ENCODE measurements at regions not wholly inside any gene's neighbourhood (a gene's known extent, or its start where the extent isn't known, plus 50 kb on each side); places are given as distances from the start of the nearest gene placed in this dataset.
"Not testable (repeated sequence)": the region's sequence is repeated elsewhere in the genome, so short reads cannot be mapped to it uniquely, and the experiment has no call there.

DNA sequence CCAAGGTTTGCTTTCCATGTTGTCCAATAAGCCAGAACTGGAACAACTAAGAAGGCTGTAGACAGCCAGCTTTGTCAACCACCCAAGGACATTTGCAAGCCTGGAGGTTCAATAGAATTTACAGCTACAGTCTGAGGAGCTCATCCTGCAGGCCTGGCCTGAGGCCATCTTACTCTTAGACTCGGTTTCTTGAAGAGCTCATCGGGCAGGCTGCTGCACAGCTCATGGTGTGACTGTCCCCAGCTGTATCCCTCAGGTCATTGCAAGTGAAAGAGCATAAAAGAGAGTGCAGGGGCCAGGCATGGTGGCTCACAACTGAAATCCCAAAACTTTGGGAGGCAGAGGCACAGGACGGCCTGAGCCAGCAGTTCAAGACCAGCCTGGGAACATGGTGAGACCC lies 96.9 kb upstream of the FOXQ1 start:
- Histone ChIP-seq H3K9ac (ENCODE audit: insufficient read depth, low read length, poor library complexity, severe bottlenecking) (no peak overlapping the region), H3K9me3 (replicated peaks in 1 of 2; ENCODE audit: control insufficient read depth in 1 of 2, insufficient read depth in 1 of 2, low read length in 2 of 2) (no peaks in the 10 kb centered on the region), H4K20me1 (ENCODE audit: insufficient read depth, low read length) (no peaks in the 10 kb centered on the region), H3K36me3 (replicated peaks in 1 of 2; ENCODE audit: control insufficient read depth in 1 of 2, insufficient read depth in 2 of 2, low read length in 2 of 2) (no peaks in the 10 kb centered on the region), H2AFZ (ENCODE audit: insufficient read depth, low read depth, low read length, poor library complexity, severe bottlenecking) (no peak overlapping the region), H3K4me1 (ENCODE audit: control insufficient read depth in 1 of 2, insufficient read depth in 2 of 2, low read length in 2 of 2) (no peaks in the 10 kb centered on the region), H3K27me3 (ENCODE audit: control insufficient read depth in 2 of 2, insufficient read depth in 2 of 2, low read length in 2 of 2) (peaks cover 0 to 6% of the 10 kb centered on the region in 2 donors), H3K4me3 (replicated peaks in 1 of 3; ENCODE audit: low read depth in 2 of 3, low read length in 3 of 3) (no peak overlapping the region), H3K4me2 (replicated peaks; ENCODE audit: extremely low read depth, low read length, poor library complexity, severe bottlenecking) (no peak overlapping the region), H3K27ac (ENCODE audit: low read depth in 1 of 2, low read length in 2 of 2) (no peak overlapping the region), H3K79me2 (ENCODE audit: insufficient read depth, low read length) (no peaks in the 10 kb centered on the region)
- WGBS (ENCODE audit: insufficient coverage), result 85% methylated on average over 3 of the region's 3 CpGs
- Mint-ChIP-seq H3K27ac (no peak overlapping the region), H3K9me3 (peaks cover 0 to 3% (median 0%) of the 10 kb centered on the region in 7 donors), H3K36me3 (no peaks in the 10 kb centered on the region), H3K4me3 (no peak overlapping the region), H3K27me3 (ENCODE audit: low read depth in 3 of 3) (peaks cover 5 to 6% (median 5%) of the 10 kb centered on the region in 3 donors), H3K4me1 (no peaks in the 10 kb centered on the region)
- intact Hi-C loops (cut with micrococcal nuclease), result no loop called here
- DNase-seq, result no peak
- TF ChIP-seq, protein P1, sequence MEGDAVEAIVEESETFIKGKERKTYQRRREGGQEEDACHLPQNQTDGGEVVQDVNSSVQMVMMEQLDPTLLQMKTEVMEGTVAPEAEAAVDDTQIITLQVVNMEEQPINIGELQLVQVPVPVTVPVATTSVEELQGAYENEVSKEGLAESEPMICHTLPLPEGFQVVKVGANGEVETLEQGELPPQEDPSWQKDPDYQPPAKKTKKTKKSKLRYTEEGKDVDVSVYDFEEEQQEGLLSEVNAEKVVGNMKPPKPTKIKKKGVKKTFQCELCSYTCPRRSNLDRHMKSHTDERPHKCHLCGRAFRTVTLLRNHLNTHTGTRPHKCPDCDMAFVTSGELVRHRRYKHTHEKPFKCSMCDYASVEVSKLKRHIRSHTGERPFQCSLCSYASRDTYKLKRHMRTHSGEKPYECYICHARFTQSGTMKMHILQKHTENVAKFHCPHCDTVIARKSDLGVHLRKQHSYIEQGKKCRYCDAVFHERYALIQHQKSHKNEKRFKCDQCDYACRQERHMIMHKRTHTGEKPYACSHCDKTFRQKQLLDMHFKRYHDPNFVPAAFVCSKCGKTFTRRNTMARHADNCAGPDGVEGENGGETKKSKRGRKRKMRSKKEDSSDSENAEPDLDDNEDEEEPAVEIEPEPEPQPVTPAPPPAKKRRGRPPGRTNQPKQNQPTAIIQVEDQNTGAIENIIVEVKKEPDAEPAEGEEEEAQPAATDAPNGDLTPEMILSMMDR (IDR thresholded peaks at IDR 0.05), result no peak

DNA sequence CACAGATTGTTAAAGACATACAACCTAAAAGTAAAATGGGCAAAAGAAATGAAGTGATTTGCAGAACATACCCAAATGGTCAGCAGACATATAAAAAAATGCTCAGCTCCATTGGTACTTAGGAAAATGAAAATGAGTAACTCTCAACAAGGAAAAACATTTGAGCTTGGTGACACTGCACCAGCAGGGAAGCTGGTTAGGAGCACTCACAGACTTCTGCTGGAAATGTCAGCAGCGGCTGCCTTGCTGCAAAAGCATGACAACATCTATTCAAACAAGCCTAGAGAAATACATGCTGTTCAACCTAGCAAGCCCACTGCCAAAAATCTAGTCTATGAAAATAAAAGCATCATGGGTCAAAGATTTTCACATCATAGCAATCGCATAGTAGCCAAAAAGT lies 99.0 kb upstream of the FOXQ1 start:
- Mint-ChIP-seq H3K27me3 (ENCODE audit: low read depth in 3 of 3) (peaks cover 5 to 6% (median 5%) of the 10 kb centered on the region in 3 donors), H3K36me3 (no peaks in the 10 kb centered on the region), H3K4me1 (no peaks in the 10 kb centered on the region), H3K9me3 (peaks cover 0 to 4% (median 2%) of the 10 kb centered on the region in 7 donors), H3K27ac (no peak overlapping the region), H3K4me3 (no peak overlapping the region)
- no peak overlapping the region for H3K27ac ChIP-seq (ENCODE audit: low read depth in 1 of 2, low read length in 2 of 2)
- no peaks in the 10 kb centered on the region for H3K4me1 ChIP-seq (ENCODE audit: control insufficient read depth in 1 of 2, insufficient read depth in 2 of 2, low read length in 2 of 2)
- WGBS (ENCODE audit: insufficient coverage), result 67% methylated on average over 1 of the region's 2 CpGs
- no peaks in the 10 kb centered on the region for H3K36me3 ChIP-seq (replicated peaks in 1 of 2; ENCODE audit: control insufficient read depth in 1 of 2, insufficient read depth in 2 of 2, low read length in 2 of 2)
- no peaks in the 10 kb centered on the region for H4K20me1 ChIP-seq (ENCODE audit: insufficient read depth, low read length)
- TF ChIP-seq, protein P1 (IDR thresholded peaks at IDR 0.05), result no peak
- H3K9me3 ChIP-seq (replicated peaks in 1 of 2; ENCODE audit: control insufficient read depth in 1 of 2, insufficient read depth in 1 of 2, low read length in 2 of 2), result no peaks in the 10 kb centered on the region
- H3K4me2 ChIP-seq (replicated peaks; ENCODE audit: extremely low read depth, low read length, poor library complexity, severe bottlenecking), result no peak overlapping the region
- H2AFZ ChIP-seq (ENCODE audit: insufficient read depth, low read depth, low read length, poor library complexity, severe bottlenecking), result no peak overlapping the region
- H3K4me3 ChIP-seq (replicated peaks in 1 of 3; ENCODE audit: low read depth in 2 of 3, low read length in 3 of 3), result no peak overlapping the region
- no peak overlapping the region for H3K9ac ChIP-seq (ENCODE audit: insufficient read depth, low read length, poor library complexity, severe bottlenecking)
- peaks cover 0 to 6% of the 10 kb centered on the region in 2 donors for H3K27me3 ChIP-seq (ENCODE audit: control insufficient read depth in 2 of 2, insufficient read depth in 2 of 2, low read length in 2 of 2)
- intact Hi-C loops (cut with micrococcal nuclease), result no loop called here
- DNase-seq, result no peak
- H3K79me2 ChIP-seq (ENCODE audit: insufficient read depth, low read length), result no peaks in the 10 kb centered on the region

DNA sequence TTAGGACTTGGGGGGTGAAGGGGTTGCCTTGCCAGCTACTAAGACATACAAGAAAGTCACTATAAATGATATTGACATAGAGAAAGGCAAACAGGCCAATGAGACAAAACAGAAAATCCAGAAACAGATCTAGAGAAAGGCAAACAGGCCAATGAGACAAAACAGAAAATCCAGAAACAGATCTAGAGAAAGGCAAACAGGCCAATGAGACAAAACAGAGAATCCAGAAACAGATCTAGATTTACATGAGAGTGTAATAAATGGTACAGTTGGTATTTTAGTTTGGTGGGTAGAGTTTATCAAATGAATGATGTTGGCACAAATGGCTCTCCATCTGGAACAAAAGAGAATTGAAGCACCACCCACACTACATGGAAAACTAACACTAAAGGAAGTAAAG lies 99.8 kb upstream of the FOXQ1 start:
- not testable (repeated sequence) for H3K27me3 ChIP-seq (ENCODE audit: control insufficient read depth in 2 of 2, insufficient read depth in 2 of 2, low read length in 2 of 2); H3K27me3 Mint-ChIP-seq (ENCODE audit: low read depth in 3 of 3); H3K9me3 ChIP-seq (replicated peaks in 1 of 2; ENCODE audit: control insufficient read depth in 1 of 2, insufficient read depth in 1 of 2, low read length in 2 of 2)

DNA sequence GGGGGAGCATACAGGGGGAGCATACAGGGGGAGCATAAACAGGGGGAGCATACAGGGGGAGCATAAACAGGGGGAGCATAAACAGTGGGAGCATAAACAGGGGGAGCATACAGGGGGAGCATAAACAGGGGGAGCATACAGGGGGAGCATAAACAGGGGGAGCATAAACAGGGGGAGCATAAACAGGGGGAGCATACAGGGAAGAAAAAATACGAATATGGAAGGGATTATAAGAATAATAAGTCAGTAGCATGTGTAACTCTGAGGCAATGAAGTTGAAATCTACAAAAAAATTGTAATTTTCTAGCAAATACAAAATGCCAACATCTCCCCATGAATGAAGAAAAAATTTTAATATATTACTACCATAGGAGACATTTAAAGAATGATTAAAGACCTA lies 101.3 kb upstream of the FOXQ1 start:
- intact Hi-C loops (cut with micrococcal nuclease); H3K9me3 Mint-ChIP-seq; H3K9ac ChIP-seq (ENCODE audit: insufficient read depth, low read length, poor library complexity, severe bottlenecking); H3K9me3 ChIP-seq (replicated peaks in 1 of 2; ENCODE audit: control insufficient read depth in 1 of 2, insufficient read depth in 1 of 2, low read length in 2 of 2); H3K36me3 ChIP-seq (replicated peaks in 1 of 2; ENCODE audit: control insufficient read depth in 1 of 2, insufficient read depth in 2 of 2, low read length in 2 of 2); H3K4me1 Mint-ChIP-seq; H2AFZ ChIP-seq (ENCODE audit: insufficient read depth, low read depth, low read length, poor library complexity, severe bottlenecking); DNase-seq; H3K4me1 ChIP-seq (ENCODE audit: control insufficient read depth in 1 of 2, insufficient read depth in 2 of 2, low read length in 2 of 2); H3K4me3 ChIP-seq (replicated peaks in 1 of 3; ENCODE audit: low read depth in 2 of 3, low read length in 3 of 3); H3K27me3 Mint-ChIP-seq (ENCODE audit: low read depth in 3 of 3); H3K27me3 ChIP-seq (ENCODE audit: control insufficient read depth in 2 of 2, insufficient read depth in 2 of 2, low read length in 2 of 2); H4K20me1 ChIP-seq (ENCODE audit: insufficient read depth, low read length); H3K36me3 Mint-ChIP-seq; H3K4me3 Mint-ChIP-seq; H3K79me2 ChIP-seq (ENCODE audit: insufficient read depth, low read length); H3K4me2 ChIP-seq (replicated peaks; ENCODE audit: extremely low read depth, low read length, poor library complexity, severe bottlenecking); H3K27ac ChIP-seq (ENCODE audit: low read depth in 1 of 2, low read length in 2 of 2); H3K27ac Mint-ChIP-seq: not testable (repeated sequence)
- no CpG with 5 or more reads among the region's 1 CpG for WGBS (ENCODE audit: insufficient coverage)

More for the DNA sequence above, 99.8 kb upstream of the FOXQ1 start:
- H2AFZ ChIP-seq (ENCODE audit: insufficient read depth, low read depth, low read length, poor library complexity, severe bottlenecking); H3K4me1 Mint-ChIP-seq; H3K4me3 ChIP-seq (replicated peaks in 1 of 3; ENCODE audit: low read depth in 2 of 3, low read length in 3 of 3); H3K79me2 ChIP-seq (ENCODE audit: insufficient read depth, low read length); DNase-seq; H3K36me3 Mint-ChIP-seq; intact Hi-C loops (cut with micrococcal nuclease); H3K4me2 ChIP-seq (replicated peaks; ENCODE audit: extremely low read depth, low read length, poor library complexity, severe bottlenecking); H3K27ac Mint-ChIP-seq; H3K9ac ChIP-seq (ENCODE audit: insufficient read depth, low read length, poor library complexity, severe bottlenecking); H3K4me3 Mint-ChIP-seq; H3K27ac ChIP-seq (ENCODE audit: low read depth in 1 of 2, low read length in 2 of 2); H3K9me3 Mint-ChIP-seq; H3K36me3 ChIP-seq (replicated peaks in 1 of 2; ENCODE audit: control insufficient read depth in 1 of 2, insufficient read depth in 2 of 2, low read length in 2 of 2); H4K20me1 ChIP-seq (ENCODE audit: insufficient read depth, low read length); H3K4me1 ChIP-seq (ENCODE audit: control insufficient read depth in 1 of 2, insufficient read depth in 2 of 2, low read length in 2 of 2): not testable (repeated sequence)
